Stimulated activated CD8-positive, alpha-beta memory T cell treated with anti-CD3 and anti-CD28 coated beads, Interleukin-15, amount 100 ng/mL, for 48 hours (primary cell): ENCODE measurements at regions not wholly inside any gene's neighbourhood (a gene's known extent, or its start where the extent isn't known, plus 50 kb on each side); places are given as distances from the start of the nearest gene placed in this dataset.
"Not testable (repeated sequence)": the region's sequence is repeated elsewhere in the genome, so short reads cannot be mapped to it uniquely, and the experiment has no call there.

ENCODE experiments used
- DNase-seq, 2 donors: peaks; one replicate each; pipeline ENCODE4 v3.0.0-alpha.2; 2020; ENCODE audit warnings: low read depth in 2 of 2

- no peak for DNase-seq
Measured at GRCh38 chr14:84864548-84865271, 665.2 kb upstream of the FLRT2 start.

GRCh38 chr14:84871734-84872133, 658.2 kb upstream of the FLRT2 start:
- no peak for DNase-seq

GRCh38 chr14:84874436-84874835, 655.5 kb upstream of the FLRT2 start:
- no peak for DNase-seq

- DNase-seq = no peak
Measured at GRCh38 chr14:84877061-84877460, 652.9 kb upstream of the FLRT2 start.

- no peak for DNase-seq
Measured at GRCh38 chr14:84882830-84883229, 647.1 kb upstream of the FLRT2 start.

- no peak for DNase-seq
Measured at GRCh38 chr14:84885061-84885460, 644.9 kb upstream of the FLRT2 start.

- DNase-seq = no peak
Measured at GRCh38 chr14:84891404-84891803, 638.5 kb upstream of the FLRT2 start.

- DNase-seq = no peak
Measured at GRCh38 chr14:84894254-84894653, 635.7 kb upstream of the FLRT2 start.

GRCh38 chr14:84922370-84922769, 607.6 kb upstream of the FLRT2 start:
- DNase-seq = no peak

- no peak for DNase-seq
Measured at GRCh38 chr14:84926656-84927055, 603.3 kb upstream of the FLRT2 start.

GRCh38 chr14:84927096-84927827, 602.7 kb upstream of the FLRT2 start:
- no peak for DNase-seq

- no peak for DNase-seq
Measured at GRCh38 chr14:84929086-84929485, 600.9 kb upstream of the FLRT2 start.

GRCh38 chr14:84929834-84930233, 600.1 kb upstream of the FLRT2 start:
- no peak for DNase-seq

- no peak for DNase-seq
Measured at GRCh38 chr14:84937016-84937415, 592.9 kb upstream of the FLRT2 start.

- no peak for DNase-seq
Measured at GRCh38 chr14:84937449-84937848, 592.5 kb upstream of the FLRT2 start.

GRCh38 chr14:84944901-84945300, 585.0 kb upstream of the FLRT2 start:
- not testable (repeated sequence) for DNase-seq

GRCh38 chr14:84959851-84960520, 570.0 kb upstream of the FLRT2 start:
- no peak for DNase-seq

- no peak for DNase-seq
Measured at GRCh38 chr14:84961637-84962036, 568.3 kb upstream of the FLRT2 start.

- no peak for DNase-seq
Measured at GRCh38 chr14:84963518-84963917, 566.4 kb upstream of the FLRT2 start.

GRCh38 chr14:84965279-84965678, 564.7 kb upstream of the FLRT2 start:
- no peak for DNase-seq

GRCh38 chr14:84969501-84969900, 560.4 kb upstream of the FLRT2 start:
- no peak for DNase-seq

GRCh38 chr14:84975241-84975902, 554.6 kb upstream of the FLRT2 start:
- no peak for DNase-seq
